HL-60 (cell line): ENCODE measurements at regions not wholly inside any gene's neighbourhood (a gene's known extent, or its start where the extent isn't known, plus 50 kb on each side); places are given as distances from the start of the nearest gene placed in this dataset.

Experiments
- GABPA ChIP-seq: IDR thresholded peaks from 2 replicates; pipeline ENCODE4 v1.6.1; 2012; ENCODE audit warnings: low read depth
- POLR2AphosphoS5 ChIP-seq: IDR thresholded peaks from 2 replicates; pipeline ENCODE4 v1.6.1; 2012; ENCODE audit warnings: low read depth
- TF ChIP-seq, protein P1 (sequence below): IDR thresholded peaks from one replicate; pipeline ENCODE4 v1.5.1; 2011; ENCODE audit warnings: low read length, control low read depth, inconsistent platforms; ENCODE audit not compliant: insufficient read depth

DNA sequence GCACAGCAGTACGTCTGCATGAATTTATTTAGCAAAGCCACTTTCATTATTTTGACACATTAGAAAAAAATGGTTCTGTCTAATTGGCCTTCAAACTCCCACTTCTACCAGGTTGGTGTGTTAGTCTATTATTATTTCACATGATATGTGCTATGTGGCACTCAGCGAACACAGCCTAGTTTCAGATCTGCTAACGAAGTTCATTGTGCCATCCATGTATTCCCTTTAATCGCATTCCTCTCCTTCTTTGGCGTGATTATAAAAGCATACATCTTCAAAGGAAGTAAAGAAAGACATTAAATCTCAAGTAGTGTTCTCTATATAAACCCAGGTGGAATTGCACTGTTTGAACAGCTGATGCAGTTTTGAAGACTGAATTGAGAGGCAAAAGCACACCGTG, 96.4 kb upstream of the CACNA2D1 start:
- no peak for TF ChIP-seq POLR2AphosphoS5
- TF ChIP-seq, protein P1, sequence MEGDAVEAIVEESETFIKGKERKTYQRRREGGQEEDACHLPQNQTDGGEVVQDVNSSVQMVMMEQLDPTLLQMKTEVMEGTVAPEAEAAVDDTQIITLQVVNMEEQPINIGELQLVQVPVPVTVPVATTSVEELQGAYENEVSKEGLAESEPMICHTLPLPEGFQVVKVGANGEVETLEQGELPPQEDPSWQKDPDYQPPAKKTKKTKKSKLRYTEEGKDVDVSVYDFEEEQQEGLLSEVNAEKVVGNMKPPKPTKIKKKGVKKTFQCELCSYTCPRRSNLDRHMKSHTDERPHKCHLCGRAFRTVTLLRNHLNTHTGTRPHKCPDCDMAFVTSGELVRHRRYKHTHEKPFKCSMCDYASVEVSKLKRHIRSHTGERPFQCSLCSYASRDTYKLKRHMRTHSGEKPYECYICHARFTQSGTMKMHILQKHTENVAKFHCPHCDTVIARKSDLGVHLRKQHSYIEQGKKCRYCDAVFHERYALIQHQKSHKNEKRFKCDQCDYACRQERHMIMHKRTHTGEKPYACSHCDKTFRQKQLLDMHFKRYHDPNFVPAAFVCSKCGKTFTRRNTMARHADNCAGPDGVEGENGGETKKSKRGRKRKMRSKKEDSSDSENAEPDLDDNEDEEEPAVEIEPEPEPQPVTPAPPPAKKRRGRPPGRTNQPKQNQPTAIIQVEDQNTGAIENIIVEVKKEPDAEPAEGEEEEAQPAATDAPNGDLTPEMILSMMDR: no peak
- no peak for TF ChIP-seq GABPA
